ENCODE measurements at regions not wholly inside any gene's neighbourhood (a gene's known extent, or its start where the extent isn't known, plus 50 kb on each side); places are given as distances from the start of the nearest gene placed in this dataset.

DNA sequence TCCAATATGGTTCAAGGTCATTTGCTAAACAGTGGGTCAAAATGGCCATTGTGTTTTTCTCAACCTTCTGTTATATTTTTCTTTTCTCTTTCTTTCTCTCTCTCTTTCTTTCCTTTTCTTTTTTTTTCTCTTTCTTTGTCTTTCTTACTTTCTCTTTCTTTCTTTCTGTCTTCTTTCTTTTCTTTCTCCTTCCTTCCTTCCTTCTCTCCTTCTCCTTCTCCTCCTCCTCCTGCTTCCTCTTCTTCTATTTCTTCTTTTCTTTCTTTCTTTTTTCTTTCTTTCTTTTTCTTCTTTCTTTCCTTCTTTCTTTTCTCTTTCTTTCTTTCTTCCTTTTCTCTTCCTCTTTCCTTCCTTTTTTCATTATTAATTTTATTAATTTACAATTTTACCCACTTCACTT lies 619.5 kb downstream of the IRX1 start:
- no peak overlapping the region for H3K4me3 Mint-ChIP-seq (ENCODE audit: low read depth, unreplicated experiment)
- H3K27me3 Mint-ChIP-seq (ENCODE audit: unreplicated experiment), result no peaks in the 10 kb centered on the region
- H3K36me3 Mint-ChIP-seq (ENCODE audit: insufficient read depth, unreplicated experiment), result no peaks in the 10 kb centered on the region
- TF ChIP-seq, protein P1, sequence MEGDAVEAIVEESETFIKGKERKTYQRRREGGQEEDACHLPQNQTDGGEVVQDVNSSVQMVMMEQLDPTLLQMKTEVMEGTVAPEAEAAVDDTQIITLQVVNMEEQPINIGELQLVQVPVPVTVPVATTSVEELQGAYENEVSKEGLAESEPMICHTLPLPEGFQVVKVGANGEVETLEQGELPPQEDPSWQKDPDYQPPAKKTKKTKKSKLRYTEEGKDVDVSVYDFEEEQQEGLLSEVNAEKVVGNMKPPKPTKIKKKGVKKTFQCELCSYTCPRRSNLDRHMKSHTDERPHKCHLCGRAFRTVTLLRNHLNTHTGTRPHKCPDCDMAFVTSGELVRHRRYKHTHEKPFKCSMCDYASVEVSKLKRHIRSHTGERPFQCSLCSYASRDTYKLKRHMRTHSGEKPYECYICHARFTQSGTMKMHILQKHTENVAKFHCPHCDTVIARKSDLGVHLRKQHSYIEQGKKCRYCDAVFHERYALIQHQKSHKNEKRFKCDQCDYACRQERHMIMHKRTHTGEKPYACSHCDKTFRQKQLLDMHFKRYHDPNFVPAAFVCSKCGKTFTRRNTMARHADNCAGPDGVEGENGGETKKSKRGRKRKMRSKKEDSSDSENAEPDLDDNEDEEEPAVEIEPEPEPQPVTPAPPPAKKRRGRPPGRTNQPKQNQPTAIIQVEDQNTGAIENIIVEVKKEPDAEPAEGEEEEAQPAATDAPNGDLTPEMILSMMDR (IDR thresholded peaks at IDR 0.05; ENCODE audit: unreplicated experiment), result no peak
- no peak for DNase-seq
- H3K4me1 Mint-ChIP-seq (ENCODE audit: low read depth, unreplicated experiment), result no peaks in the 10 kb centered on the region
- H3K27ac Mint-ChIP-seq (ENCODE audit: unreplicated experiment), result no peak overlapping the region
- intact Hi-C loops (cut with micrococcal nuclease; ENCODE audit: unreplicated experiment), result no loop called here
- BruUV-seq (replicated peaks), result no TSS peak
- CTCF ChIA-PET, result no interaction called here
- peaks cover 7% of the 10 kb centered on the region for H3K9me3 Mint-ChIP-seq (ENCODE audit: low read depth, unreplicated experiment)

DNA sequence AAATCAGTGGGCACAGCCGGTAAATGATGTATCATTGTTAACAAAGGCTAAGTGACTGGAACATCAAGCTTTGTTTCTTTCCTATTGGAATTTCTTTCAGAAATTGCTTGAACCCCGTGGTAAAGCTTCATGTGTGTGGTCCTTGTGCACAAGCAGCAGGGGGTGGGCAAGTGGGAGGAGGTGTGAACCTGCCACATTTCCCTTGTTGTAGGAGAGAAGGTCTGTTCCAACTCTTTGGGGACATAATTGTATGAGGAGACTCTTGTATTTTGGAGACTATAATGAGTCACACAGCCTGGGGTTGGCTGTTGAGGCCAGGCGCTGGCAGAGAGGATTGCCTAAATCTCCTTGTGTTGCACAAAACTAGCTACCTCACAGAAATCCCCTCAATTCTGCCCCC lies 620.5 kb downstream of the IRX1 start:
- Mint-ChIP-seq H3K36me3 (ENCODE audit: insufficient read depth, unreplicated experiment) (no peaks in the 10 kb centered on the region), H3K4me3 (ENCODE audit: low read depth, unreplicated experiment) (no peak overlapping the region), H3K27me3 (ENCODE audit: unreplicated experiment) (no peaks in the 10 kb centered on the region), H3K9me3 (ENCODE audit: low read depth, unreplicated experiment) (peaks cover 11% of the 10 kb centered on the region), H3K4me1 (ENCODE audit: low read depth, unreplicated experiment) (no peaks in the 10 kb centered on the region), H3K27ac (ENCODE audit: unreplicated experiment) (no peak overlapping the region)
- intact Hi-C loops (cut with micrococcal nuclease; ENCODE audit: unreplicated experiment), result no loop called here
- no peak for DNase-seq
- CTCF ChIA-PET, result no interaction called here
- no TSS peak for BruUV-seq (replicated peaks)
- TF ChIP-seq, protein P1 (IDR thresholded peaks at IDR 0.05; ENCODE audit: unreplicated experiment), result no peak

DNA sequence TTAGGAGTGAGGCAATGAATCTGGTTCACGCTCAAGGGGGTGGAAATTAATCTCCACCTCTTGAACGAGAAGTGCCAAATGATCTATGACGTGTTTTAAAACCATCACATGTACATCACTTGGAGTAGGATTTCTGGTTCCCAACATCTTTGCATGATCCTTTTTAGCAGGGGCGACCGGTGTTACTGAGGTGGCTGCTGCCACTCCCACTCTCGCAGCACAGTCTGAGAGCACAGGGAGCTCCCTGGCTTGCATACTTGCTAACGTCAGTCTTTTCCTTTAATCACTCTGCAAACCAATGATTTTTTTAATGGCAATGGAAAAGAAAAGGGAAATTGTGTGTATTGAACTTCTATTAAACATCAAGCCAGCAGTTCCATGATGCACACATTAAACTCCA lies 624.4 kb downstream of the IRX1 start:
- intact Hi-C loops (cut with micrococcal nuclease; ENCODE audit: unreplicated experiment), result no loop called here
- peaks cover 10% of the 10 kb centered on the region for H3K9me3 Mint-ChIP-seq (ENCODE audit: low read depth, unreplicated experiment)
- TF ChIP-seq, protein P1 (IDR thresholded peaks at IDR 0.05; ENCODE audit: unreplicated experiment), result no peak
- H3K36me3 Mint-ChIP-seq (ENCODE audit: insufficient read depth, unreplicated experiment), result no peaks in the 10 kb centered on the region
- no peaks in the 10 kb centered on the region for H3K4me1 Mint-ChIP-seq (ENCODE audit: low read depth, unreplicated experiment)
- no peak overlapping the region for H3K27ac Mint-ChIP-seq (ENCODE audit: unreplicated experiment)
- CTCF ChIA-PET, result no interaction called here
- H3K27me3 Mint-ChIP-seq (ENCODE audit: unreplicated experiment), result no peaks in the 10 kb centered on the region
- no TSS peak for BruUV-seq (replicated peaks)
- no peak overlapping the region for H3K4me3 Mint-ChIP-seq (ENCODE audit: low read depth, unreplicated experiment)
- no peak for DNase-seq

DNA sequence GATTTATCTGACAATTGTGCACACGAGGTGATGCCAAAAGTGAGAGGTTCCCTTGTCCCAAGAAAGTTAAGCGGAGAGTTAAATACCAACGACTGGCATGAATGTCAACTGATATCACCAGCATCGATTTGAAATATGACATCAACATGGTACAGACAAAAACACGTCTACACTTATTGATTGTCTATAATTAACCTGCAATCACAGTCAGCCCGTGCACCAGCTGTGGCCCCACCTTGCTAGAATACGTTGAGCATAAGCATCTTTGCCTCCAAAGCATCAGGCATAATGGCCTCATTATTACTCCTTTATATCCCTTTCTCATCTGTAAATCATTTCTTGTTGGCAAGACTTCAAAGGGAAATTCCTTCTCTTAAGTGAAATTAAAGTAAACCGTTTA lies 625.4 kb downstream of the IRX1 start:
- no peaks in the 10 kb centered on the region for H3K36me3 Mint-ChIP-seq (ENCODE audit: insufficient read depth, unreplicated experiment)
- H3K9me3 Mint-ChIP-seq (ENCODE audit: low read depth, unreplicated experiment), result peaks cover 6% of the 10 kb centered on the region
- TF ChIP-seq, protein P1 (IDR thresholded peaks at IDR 0.05; ENCODE audit: unreplicated experiment), result no peak
- DNase-seq, result no peak
- CTCF ChIA-PET, result no interaction called here
- H3K4me1 Mint-ChIP-seq (ENCODE audit: low read depth, unreplicated experiment), result no peaks in the 10 kb centered on the region
- H3K27me3 Mint-ChIP-seq (ENCODE audit: unreplicated experiment), result no peaks in the 10 kb centered on the region
- H3K4me3 Mint-ChIP-seq (ENCODE audit: low read depth, unreplicated experiment), result no peak overlapping the region
- no peak overlapping the region for H3K27ac Mint-ChIP-seq (ENCODE audit: unreplicated experiment)
- no TSS peak for BruUV-seq (replicated peaks)
- intact Hi-C loops (cut with micrococcal nuclease; ENCODE audit: unreplicated experiment), result no loop called here

DNA sequence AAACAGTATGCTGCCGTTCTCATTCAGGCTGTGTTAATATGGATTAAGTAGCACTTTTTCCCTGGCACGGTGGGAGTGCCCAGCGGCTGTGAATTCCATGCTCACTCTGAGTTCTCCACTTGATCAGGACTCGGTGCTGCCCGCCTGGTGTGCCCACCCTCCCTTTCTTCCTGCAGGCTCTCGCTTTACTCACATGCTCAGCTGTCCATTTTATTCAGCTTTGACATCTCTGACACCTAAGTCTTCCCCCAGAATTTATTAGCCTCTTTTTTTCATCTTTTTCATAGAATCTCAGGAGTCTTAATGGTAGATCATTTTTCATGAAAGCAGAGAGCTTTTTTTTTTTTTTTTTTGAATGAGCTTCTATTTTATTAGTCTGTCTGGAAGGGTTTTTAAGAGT lies 626.5 kb downstream of the IRX1 start:
- TF ChIP-seq, protein P1 (IDR thresholded peaks at IDR 0.05; ENCODE audit: unreplicated experiment), result no peak
- Mint-ChIP-seq H3K27ac (ENCODE audit: unreplicated experiment) (no peak overlapping the region), H3K4me1 (ENCODE audit: low read depth, unreplicated experiment) (no peaks in the 10 kb centered on the region), H3K27me3 (ENCODE audit: unreplicated experiment) (no peaks in the 10 kb centered on the region), H3K4me3 (ENCODE audit: low read depth, unreplicated experiment) (no peak overlapping the region), H3K9me3 (ENCODE audit: low read depth, unreplicated experiment) (peaks cover 9% of the 10 kb centered on the region), H3K36me3 (ENCODE audit: insufficient read depth, unreplicated experiment) (no peaks in the 10 kb centered on the region)
- CTCF ChIA-PET, result no interaction called here
- DNase-seq, result no peak
- no TSS peak for BruUV-seq (replicated peaks)
- intact Hi-C loops (cut with micrococcal nuclease; ENCODE audit: unreplicated experiment), result no loop called here
